ENCODE measurements at regions not wholly inside any gene's neighbourhood (a gene's known extent, or its start where the extent isn't known, plus 50 kb on each side); places are given as distances from the start of the nearest gene placed in this dataset.

DNA sequence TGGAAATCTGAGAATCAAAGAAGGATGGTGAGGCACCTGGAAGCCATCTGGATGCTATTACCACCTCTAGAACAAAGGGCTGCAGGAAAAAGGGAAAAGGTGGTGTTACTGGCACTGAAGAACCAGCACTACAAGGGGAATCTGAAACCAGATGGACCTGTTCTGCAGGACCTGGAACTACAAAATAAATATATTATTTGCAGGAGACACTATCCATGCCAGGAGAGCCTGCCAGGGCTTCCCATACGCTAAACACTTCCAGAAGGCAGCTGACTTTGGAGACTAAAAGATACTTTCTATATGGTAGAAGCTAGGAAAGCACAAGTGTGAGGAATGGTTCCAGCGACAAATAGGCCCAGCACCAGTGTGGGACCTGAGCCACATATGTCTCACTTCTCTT is 83.4 kb upstream of the POU1F1 start:
- H3K9me3 ChIP-seq (replicated peaks; ENCODE audit: control insufficient read depth, insufficient read depth, low read depth, low read length), result no peaks in the 10 kb centered on the region
- no peaks in the 10 kb centered on the region for H3K27me3 ChIP-seq (ENCODE audit: control insufficient read depth in 2 of 2, insufficient read depth in 2 of 2, low read length in 2 of 2)
- no TSS peak for BruUV-seq (replicated peaks)
- H3K9me1 ChIP-seq (ENCODE audit: control insufficient read depth, insufficient read depth, low read length), result no peaks in the 10 kb centered on the region
- no peak overlapping the region for H3K9ac ChIP-seq (ENCODE audit: insufficient read depth in 1 of 2, low read depth in 2 of 2, low read length in 2 of 2)
- WGBS (ENCODE audit: insufficient coverage, low coverage, missing lambda C conversion rate), result 13% methylated on average over 2 of the region's 2 CpGs
- H3K4me1 ChIP-seq (replicated peaks in 1 of 2; ENCODE audit: control insufficient read depth in 2 of 2, insufficient read depth in 2 of 2, low read length in 2 of 2), result no peaks in the 10 kb centered on the region
- no peaks in the 10 kb centered on the region for H3K36me3 ChIP-seq (ENCODE audit: control insufficient read depth, insufficient read depth, low read length)
- H3K4me2 ChIP-seq (ENCODE audit: insufficient read depth, low read length), result no peak overlapping the region
- intact Hi-C loops (cut with micrococcal nuclease) (loop anchor here (10.0 kb wide), 1 partner anchor 65 kb away; no protein-coding TSS in a partner anchor), in situ Hi-C loops (cut with MboI) (no loop called here)
- FAIRE-seq (no peak), ATAC-seq (no peak), DNase-seq (ENCODE audit: extremely low read depth in 1 of 4, low spot score in 3 of 4) (no peak)
- no peak overlapping the region for H3K27ac ChIP-seq (ENCODE audit: extremely low read depth, low read depth, low read length)
- H3K79me2 ChIP-seq (ENCODE audit: control insufficient read depth, insufficient read depth, low read length), result no peaks in the 10 kb centered on the region
- H2AFZ ChIP-seq (ENCODE audit: low read depth, low read length), result no peak overlapping the region
- TF ChIP-seq DDX20 (tag; IDR thresholded peaks at IDR 0.05; ENCODE audit: low read depth) (no peak), ZNF354B (CRISPR knock-in tag; IDR thresholded peaks at IDR 0.05) (no peak)
- ChIA-PET CTCF (ENCODE audit: low intra/inter-chr PET ratio) (no interaction called here), POLR2A (interaction anchor here (1.1 kb wide), 1 partner anchor 11 kb away, joined by 3 read pairs; no protein-coding TSS in a partner anchor)
- H4K20me1 ChIP-seq (replicated peaks; ENCODE audit: control insufficient read depth, insufficient read depth, low read length), result no peaks in the 10 kb centered on the region
- no peak overlapping the region for H3K4me3 ChIP-seq

DNA sequence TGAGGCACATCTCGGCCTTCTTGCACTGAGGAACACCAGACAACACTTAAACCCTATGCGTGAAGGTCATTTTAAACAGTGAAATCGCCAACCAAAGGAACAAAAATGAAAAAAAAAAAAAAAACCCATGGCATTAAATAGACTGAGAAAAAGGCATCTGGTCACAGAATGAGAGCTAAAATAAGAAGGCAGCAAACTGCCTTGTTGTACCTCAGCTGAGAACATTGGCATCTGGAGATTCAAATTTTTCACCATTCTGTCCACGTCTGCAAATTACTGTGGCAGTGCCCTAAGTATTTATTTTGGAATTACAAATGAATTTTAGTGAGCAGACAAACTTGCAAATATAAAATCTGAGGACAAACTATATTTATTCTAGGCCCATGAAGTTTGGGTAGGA is 82.6 kb upstream of the POU1F1 start:
- no peak overlapping the region for H3K27ac ChIP-seq (ENCODE audit: extremely low read depth, low read depth, low read length)
- ATAC-seq, result no peak
- no peaks in the 10 kb centered on the region for H3K79me2 ChIP-seq (ENCODE audit: control insufficient read depth, insufficient read depth, low read length)
- TF ChIP-seq CC2D1A (IDR thresholded peaks at IDR 0.05), result no peak
- no peak for TF ChIP-seq DNMT1 (IDR thresholded peaks at IDR 0.05)
- no peaks in the 10 kb centered on the region for H4K20me1 ChIP-seq (replicated peaks; ENCODE audit: control insufficient read depth, insufficient read depth, low read length)
- no peaks in the 10 kb centered on the region for H3K4me1 ChIP-seq (replicated peaks in 1 of 2; ENCODE audit: control insufficient read depth in 2 of 2, insufficient read depth in 2 of 2, low read length in 2 of 2)
- H3K27me3 ChIP-seq (ENCODE audit: control insufficient read depth in 2 of 2, insufficient read depth in 2 of 2, low read length in 2 of 2), result no peaks in the 10 kb centered on the region
- no peak overlapping the region for H3K9ac ChIP-seq (ENCODE audit: insufficient read depth in 1 of 2, low read depth in 2 of 2, low read length in 2 of 2)
- 0% methylated on average over 4 of the region's 4 CpGs for WGBS (ENCODE audit: insufficient coverage, low coverage, missing lambda C conversion rate)
- ChIA-PET CTCF (ENCODE audit: low intra/inter-chr PET ratio) (no interaction called here), POLR2A (interaction anchor here (1.1 kb wide), 1 partner anchor 10 kb away, joined by 3 read pairs; no protein-coding TSS in a partner anchor)
- no peak overlapping the region for H3K4me3 ChIP-seq
- H3K9me3 ChIP-seq (replicated peaks; ENCODE audit: control insufficient read depth, insufficient read depth, low read depth, low read length), result no peaks in the 10 kb centered on the region
- H2AFZ ChIP-seq (ENCODE audit: low read depth, low read length), result no peak overlapping the region
- in situ Hi-C loops (cut with MboI), result no loop called here
- no peaks in the 10 kb centered on the region for H3K36me3 ChIP-seq (ENCODE audit: control insufficient read depth, insufficient read depth, low read length)
- H3K4me2 ChIP-seq (ENCODE audit: insufficient read depth, low read length), result no peak overlapping the region
- DNase-seq (ENCODE audit: extremely low read depth in 1 of 4, low spot score in 3 of 4), result no peak
- intact Hi-C loops (cut with micrococcal nuclease), result loop anchor here (10.0 kb wide), 1 partner anchor 64 kb away; no protein-coding TSS in a partner anchor
- no TSS peak for BruUV-seq (replicated peaks)
- FAIRE-seq, result no peak
- H3K9me1 ChIP-seq (ENCODE audit: control insufficient read depth, insufficient read depth, low read length), result no peaks in the 10 kb centered on the region
